ENCODE measurements at regions not wholly inside any gene's neighbourhood (a gene's known extent, or its start where the extent isn't known, plus 50 kb on each side); places are given as distances from the start of the nearest gene placed in this dataset.
"Not testable (repeated sequence)": the region's sequence is repeated elsewhere in the genome, so short reads cannot be mapped to it uniquely, and the experiment has no call there.

- Histone ChIP-seq H3K27me3 (ENCODE audit: control insufficient read depth in 1 of 2, insufficient read depth in 2 of 2, low read length in 2 of 2) (no peaks in the 10 kb centered on the region), H3K27ac (ENCODE audit: low read length) (no peak overlapping the region), H3K9me3 (ENCODE audit: control insufficient read depth in 2 of 2, low read length in 2 of 2) (peaks cover 0 to under 1% of the 10 kb centered on the region in 2 donors), H3K4me3 (ENCODE audit: low read length in 2 of 2) (no peak overlapping the region), H3K4me1 (ENCODE audit: control insufficient read depth, insufficient read depth, low read length) (no peaks in the 10 kb centered on the region), H3K36me3 (ENCODE audit: control insufficient read depth in 2 of 2, insufficient read depth in 2 of 2, low read length in 2 of 2) (no peaks in the 10 kb centered on the region), H3K9ac (ENCODE audit: low read length in 2 of 2) (no peak overlapping the region)
These were observed 593.6 kb downstream of the MAT2B start for GRCh38 chr5:164098979-164099378.

GRCh38 chr5:164115420-164115819 is 610.0 kb downstream of the MAT2B start:
- Histone ChIP-seq H3K4me1 (ENCODE audit: control insufficient read depth, insufficient read depth, low read length) (no peaks in the 10 kb centered on the region), H3K9me3 (ENCODE audit: control insufficient read depth in 2 of 2, low read length in 2 of 2) (peaks cover 0 to 5% of the 10 kb centered on the region in 2 donors), H3K36me3 (ENCODE audit: control insufficient read depth in 2 of 2, insufficient read depth in 2 of 2, low read length in 2 of 2) (no peaks in the 10 kb centered on the region), H3K4me3 (ENCODE audit: low read length in 2 of 2) (no peak overlapping the region), H3K27ac (ENCODE audit: low read length) (no peak overlapping the region), H3K27me3 (ENCODE audit: control insufficient read depth in 1 of 2, insufficient read depth in 2 of 2, low read length in 2 of 2) (no peaks in the 10 kb centered on the region), H3K9ac (ENCODE audit: low read length in 2 of 2) (no peak overlapping the region)

- no peak overlapping the region for H3K27ac ChIP-seq (ENCODE audit: low read length)
- no peak overlapping the region for H3K9ac ChIP-seq (ENCODE audit: low read length in 2 of 2)
- no peaks in the 10 kb centered on the region for H3K4me1 ChIP-seq (ENCODE audit: control insufficient read depth, insufficient read depth, low read length)
- no peaks in the 10 kb centered on the region for H3K36me3 ChIP-seq (ENCODE audit: control insufficient read depth in 2 of 2, insufficient read depth in 2 of 2, low read length in 2 of 2)
- no peaks in the 10 kb centered on the region for H3K27me3 ChIP-seq (ENCODE audit: control insufficient read depth in 1 of 2, insufficient read depth in 2 of 2, low read length in 2 of 2)
- peaks cover 0 to 5% of the 10 kb centered on the region in 2 donors for H3K9me3 ChIP-seq (ENCODE audit: control insufficient read depth in 2 of 2, low read length in 2 of 2)
- H3K4me3 ChIP-seq (ENCODE audit: low read length in 2 of 2), result no peak overlapping the region
These were observed 614.5 kb downstream of the MAT2B start for GRCh38 chr5:164119806-164120447.

- H3K9me3 ChIP-seq (ENCODE audit: control insufficient read depth in 2 of 2, low read length in 2 of 2), result peaks cover 4% of the 10 kb centered on the region in 2 donors
- H3K27ac ChIP-seq (ENCODE audit: low read length), result no peak overlapping the region
- H3K9ac ChIP-seq (ENCODE audit: low read length in 2 of 2), result no peak overlapping the region
- H3K27me3 ChIP-seq (ENCODE audit: control insufficient read depth in 1 of 2, insufficient read depth in 2 of 2, low read length in 2 of 2), result no peaks in the 10 kb centered on the region
- H3K36me3 ChIP-seq (ENCODE audit: control insufficient read depth in 2 of 2, insufficient read depth in 2 of 2, low read length in 2 of 2), result no peaks in the 10 kb centered on the region
- H3K4me1 ChIP-seq (ENCODE audit: control insufficient read depth, insufficient read depth, low read length), result no peaks in the 10 kb centered on the region
- no peak overlapping the region for H3K4me3 ChIP-seq (ENCODE audit: low read length in 2 of 2)
These were observed 622.1 kb downstream of the MAT2B start for GRCh38 chr5:164127527-164127926.

GRCh38 chr5:164132358-164132757 is 626.9 kb downstream of the MAT2B start:
- Histone ChIP-seq H3K27me3 (ENCODE audit: control insufficient read depth in 1 of 2, insufficient read depth in 2 of 2, low read length in 2 of 2) (no peaks in the 10 kb centered on the region), H3K9me3 (ENCODE audit: control insufficient read depth in 2 of 2, low read length in 2 of 2) (peaks cover 4 to 6% of the 10 kb centered on the region in 2 donors), H3K4me3 (ENCODE audit: low read length in 2 of 2) (no peak overlapping the region), H3K27ac (ENCODE audit: low read length) (no peak overlapping the region), H3K9ac (ENCODE audit: low read length in 2 of 2) (no peak overlapping the region), H3K4me1 (ENCODE audit: control insufficient read depth, insufficient read depth, low read length) (no peaks in the 10 kb centered on the region), H3K36me3 (ENCODE audit: control insufficient read depth in 2 of 2, insufficient read depth in 2 of 2, low read length in 2 of 2) (no peaks in the 10 kb centered on the region)

GRCh38 chr5:164137095-164137494 is 631.7 kb downstream of the MAT2B start:
- Histone ChIP-seq H3K36me3 (ENCODE audit: control insufficient read depth in 2 of 2, insufficient read depth in 2 of 2, low read length in 2 of 2) (no peaks in the 10 kb centered on the region), H3K27me3 (ENCODE audit: control insufficient read depth in 1 of 2, insufficient read depth in 2 of 2, low read length in 2 of 2) (no peaks in the 10 kb centered on the region), H3K4me3 (ENCODE audit: low read length in 2 of 2) (no peak overlapping the region), H3K9me3 (ENCODE audit: control insufficient read depth in 2 of 2, low read length in 2 of 2) (peaks cover 0 to 6% of the 10 kb centered on the region in 2 donors), H3K27ac (ENCODE audit: low read length) (no peak overlapping the region), H3K4me1 (ENCODE audit: control insufficient read depth, insufficient read depth, low read length) (no peaks in the 10 kb centered on the region), H3K9ac (ENCODE audit: low read length in 2 of 2) (no peak overlapping the region)

- Histone ChIP-seq H3K36me3 (ENCODE audit: control insufficient read depth in 2 of 2, insufficient read depth in 2 of 2, low read length in 2 of 2) (no peaks in the 10 kb centered on the region), H3K4me3 (ENCODE audit: low read length in 2 of 2) (no peak overlapping the region), H3K4me1 (ENCODE audit: control insufficient read depth, insufficient read depth, low read length) (no peaks in the 10 kb centered on the region), H3K27ac (ENCODE audit: low read length) (no peak overlapping the region), H3K27me3 (ENCODE audit: control insufficient read depth in 1 of 2, insufficient read depth in 2 of 2, low read length in 2 of 2) (no peaks in the 10 kb centered on the region), H3K9me3 (ENCODE audit: control insufficient read depth in 2 of 2, low read length in 2 of 2) (no peaks in the 10 kb centered on the region), H3K9ac (ENCODE audit: low read length in 2 of 2) (no peak overlapping the region)
These were observed 634.0 kb downstream of the MAT2B start for GRCh38 chr5:164139423-164139822.

- no peaks in the 10 kb centered on the region for H3K27me3 ChIP-seq (ENCODE audit: control insufficient read depth in 1 of 2, insufficient read depth in 2 of 2, low read length in 2 of 2)
These were observed 640.0 kb downstream of the MAT2B start for GRCh38 chr5:164145458-164145857.

GRCh38 chr5:164146223-164146622 is 640.8 kb downstream of the MAT2B start:
- Histone ChIP-seq H3K9ac (ENCODE audit: low read length in 2 of 2) (no peak overlapping the region), H3K27ac (ENCODE audit: low read length) (no peak overlapping the region), H3K4me3 (ENCODE audit: low read length in 2 of 2) (no peak overlapping the region), H3K27me3 (ENCODE audit: control insufficient read depth in 1 of 2, insufficient read depth in 2 of 2, low read length in 2 of 2) (no peaks in the 10 kb centered on the region), H3K4me1 (ENCODE audit: control insufficient read depth, insufficient read depth, low read length) (no peaks in the 10 kb centered on the region), H3K36me3 (ENCODE audit: control insufficient read depth in 2 of 2, insufficient read depth in 2 of 2, low read length in 2 of 2) (no peaks in the 10 kb centered on the region), H3K9me3 (ENCODE audit: control insufficient read depth in 2 of 2, low read length in 2 of 2) (no peaks in the 10 kb centered on the region)

More at GRCh38 chr5:164145458-164145857, 640.0 kb downstream of the MAT2B start:
- H3K9ac ChIP-seq (ENCODE audit: low read length in 2 of 2), result no peak overlapping the region
- no peak overlapping the region for H3K27ac ChIP-seq (ENCODE audit: low read length)
- no peaks in the 10 kb centered on the region for H3K4me1 ChIP-seq (ENCODE audit: control insufficient read depth, insufficient read depth, low read length)
- H3K4me3 ChIP-seq (ENCODE audit: low read length in 2 of 2), result no peak overlapping the region
- no peaks in the 10 kb centered on the region for H3K36me3 ChIP-seq (ENCODE audit: control insufficient read depth in 2 of 2, insufficient read depth in 2 of 2, low read length in 2 of 2)
- H3K9me3 ChIP-seq (ENCODE audit: control insufficient read depth in 2 of 2, low read length in 2 of 2), result no peaks in the 10 kb centered on the region

- H3K9ac ChIP-seq (ENCODE audit: low read length in 2 of 2), result no peak overlapping the region
- H3K36me3 ChIP-seq (ENCODE audit: control insufficient read depth in 2 of 2, insufficient read depth in 2 of 2, low read length in 2 of 2), result no peaks in the 10 kb centered on the region
- H3K4me1 ChIP-seq (ENCODE audit: control insufficient read depth, insufficient read depth, low read length), result no peaks in the 10 kb centered on the region
- H3K27me3 ChIP-seq (ENCODE audit: control insufficient read depth in 1 of 2, insufficient read depth in 2 of 2, low read length in 2 of 2), result no peaks in the 10 kb centered on the region
- H3K9me3 ChIP-seq (ENCODE audit: control insufficient read depth in 2 of 2, low read length in 2 of 2), result no peaks in the 10 kb centered on the region
- H3K4me3 ChIP-seq (ENCODE audit: low read length in 2 of 2), result no peak overlapping the region
- no peak overlapping the region for H3K27ac ChIP-seq (ENCODE audit: low read length)
These were observed 642.9 kb downstream of the MAT2B start for GRCh38 chr5:164148292-164148691.

- not testable (repeated sequence) for H3K27ac ChIP-seq (ENCODE audit: low read length); H3K4me3 ChIP-seq (ENCODE audit: low read length in 2 of 2); H3K4me1 ChIP-seq (ENCODE audit: control insufficient read depth, insufficient read depth, low read length); H3K9me3 ChIP-seq (ENCODE audit: control insufficient read depth in 2 of 2, low read length in 2 of 2); H3K27me3 ChIP-seq (ENCODE audit: control insufficient read depth in 1 of 2, insufficient read depth in 2 of 2, low read length in 2 of 2); H3K36me3 ChIP-seq (ENCODE audit: control insufficient read depth in 2 of 2, insufficient read depth in 2 of 2, low read length in 2 of 2); H3K9ac ChIP-seq (ENCODE audit: low read length in 2 of 2)
These were observed 647.1 kb downstream of the MAT2B start for GRCh38 chr5:164152539-164152938.

Measured in stomach smooth muscle (tissue), 2 donors.